ENCODE measurements at regions not wholly inside any gene's neighbourhood (a gene's known extent, or its start where the extent isn't known, plus 50 kb on each side); places are given as distances from the start of the nearest gene placed in this dataset.

DNA sequence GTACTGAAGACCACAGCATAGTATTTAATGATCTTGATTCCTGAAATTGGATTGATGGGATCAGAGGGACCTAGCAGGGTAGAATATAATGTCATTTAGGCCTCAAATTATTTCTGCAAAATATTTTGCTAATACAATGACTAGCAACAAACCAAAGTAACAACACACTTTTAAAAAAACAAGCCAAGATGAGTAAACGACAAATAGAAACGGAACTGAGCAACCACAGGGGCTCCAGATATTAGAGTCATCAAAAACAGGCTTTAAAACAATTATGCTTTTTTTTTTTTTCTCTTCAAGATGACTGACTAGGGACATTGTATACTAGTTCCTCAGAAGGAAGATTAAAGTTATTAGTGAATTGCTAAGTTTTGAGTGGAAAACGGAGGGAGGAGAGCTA is 447.1 kb upstream of the MMADHC start:
- TF ChIP-seq, protein P1, sequence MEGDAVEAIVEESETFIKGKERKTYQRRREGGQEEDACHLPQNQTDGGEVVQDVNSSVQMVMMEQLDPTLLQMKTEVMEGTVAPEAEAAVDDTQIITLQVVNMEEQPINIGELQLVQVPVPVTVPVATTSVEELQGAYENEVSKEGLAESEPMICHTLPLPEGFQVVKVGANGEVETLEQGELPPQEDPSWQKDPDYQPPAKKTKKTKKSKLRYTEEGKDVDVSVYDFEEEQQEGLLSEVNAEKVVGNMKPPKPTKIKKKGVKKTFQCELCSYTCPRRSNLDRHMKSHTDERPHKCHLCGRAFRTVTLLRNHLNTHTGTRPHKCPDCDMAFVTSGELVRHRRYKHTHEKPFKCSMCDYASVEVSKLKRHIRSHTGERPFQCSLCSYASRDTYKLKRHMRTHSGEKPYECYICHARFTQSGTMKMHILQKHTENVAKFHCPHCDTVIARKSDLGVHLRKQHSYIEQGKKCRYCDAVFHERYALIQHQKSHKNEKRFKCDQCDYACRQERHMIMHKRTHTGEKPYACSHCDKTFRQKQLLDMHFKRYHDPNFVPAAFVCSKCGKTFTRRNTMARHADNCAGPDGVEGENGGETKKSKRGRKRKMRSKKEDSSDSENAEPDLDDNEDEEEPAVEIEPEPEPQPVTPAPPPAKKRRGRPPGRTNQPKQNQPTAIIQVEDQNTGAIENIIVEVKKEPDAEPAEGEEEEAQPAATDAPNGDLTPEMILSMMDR (IDR thresholded peaks at IDR 0.05) = no peak
- no peak for TF ChIP-seq POLR2A (IDR thresholded peaks at IDR 0.05)
- TF ChIP-seq EP300 (IDR thresholded peaks at IDR 0.05) = no peak
